ENCODE measurements at regions not wholly inside any gene's neighbourhood (a gene's known extent, or its start where the extent isn't known, plus 50 kb on each side); places are given as distances from the start of the nearest gene placed in this dataset.

GRCh38 chr17:53428913-53429312 is 393.8 kb upstream of the KIF2B start:
- Histone ChIP-seq H3K9me3 (ENCODE audit: control insufficient read depth, insufficient read depth, low read length) (peaks cover 4% of the 10 kb centered on the region; the same call in 1 of the 2 replicates), H3K4me1 (ENCODE audit: control insufficient read depth, insufficient read depth, low read length) (no peaks in the 10 kb centered on the region), H2AK9ac (replicated peaks; ENCODE audit: low read depth, low read length, poor library complexity) (no peak overlapping the region), H3K9ac (ENCODE audit: low read depth, low read length) (no peak overlapping the region), H2BK5ac (ENCODE audit: low read depth, low read length, poor library complexity, severe bottlenecking) (no peak overlapping the region), H3K14ac (replicated peaks; ENCODE audit: low read depth, low read length) (no peak overlapping the region), H4K91ac (ENCODE audit: insufficient read depth, low read depth, low read length) (no peak overlapping the region), H3K4me3 (ENCODE audit: insufficient read depth, low read depth, low read length) (no peak overlapping the region), H3K27ac (ENCODE audit: insufficient read depth, low read length) (no peak overlapping the region), H2BK120ac (ENCODE audit: low read depth, low read length) (no peak overlapping the region), H3K36me3 (ENCODE audit: control insufficient read depth, insufficient read depth, low read length) (no peaks in the 10 kb centered on the region), H3K18ac (ENCODE audit: low read depth, low read length) (no peak overlapping the region), H3K79me1 (ENCODE audit: low read depth in 1 of 2, low read length in 2 of 2) (no peaks in the 10 kb centered on the region), H3K4me2 (ENCODE audit: low read depth, low read length) (no peak overlapping the region), H2AFZ (replicated peaks; ENCODE audit: low read length, poor library complexity) (no peak overlapping the region), H3K9me1 (ENCODE audit: insufficient read depth, low read length) (no peaks in the 10 kb centered on the region), H3K4ac (ENCODE audit: low read depth, low read length) (no peak overlapping the region), H3K56ac (ENCODE audit: extremely low read depth, insufficient read depth, low read length) (no peak overlapping the region), H2BK20ac (ENCODE audit: low read depth, low read length) (no peak overlapping the region), H4K5ac (ENCODE audit: low read depth, low read length) (no peak overlapping the region), H4K20me1 (ENCODE audit: insufficient read depth, low read length) (no peaks in the 10 kb centered on the region), H3K27me3 (ENCODE audit: control insufficient read depth, insufficient read depth, low read length) (no peaks in the 10 kb centered on the region), H4K8ac (ENCODE audit: low read depth in 2 of 2, low read length in 2 of 2) (no peak overlapping the region), H2AK5ac (ENCODE audit: low read depth, low read length) (no peak overlapping the region), H2BK15ac (ENCODE audit: low read depth, low read length) (no peak overlapping the region), H3K23ac (ENCODE audit: low read depth, low read length) (no peak overlapping the region)
- in situ Hi-C loops (cut with MboI; ENCODE audit: low sequenced_read_pairs) = no loop called here
- dilution Hi-C loops (cut with HindIII; ENCODE audit: low sequenced_read_pairs, unreplicated experiment) = no loop called here
- no peak for TF ChIP-seq FOS (IDR thresholded peaks at IDR 0.05; ENCODE audit: low read depth, low read length)
- no peak for TF ChIP-seq BHLHE40 (IDR thresholded peaks at IDR 0.05; ENCODE audit: low read depth, low read length)
- no peak for TF ChIP-seq NFE2L2 (IDR thresholded peaks at IDR 0.05; ENCODE audit: low read depth, low read length)
- DNase-seq (no peak), ATAC-seq (ENCODE audit: low read depth) (no peak)
- no CpG with 5 or more reads among the region's 1 CpG for WGBS, 2 experiments (ENCODE audit: extremely low coverage in 2 of 2, insufficient read length in 1 of 2)
- ChIA-PET POLR2A (ENCODE audit: unreplicated experiment) (no interaction called here), CTCF (no interaction called here)
- no TSS peak for BruUV-seq (replicated peaks)
- intact Hi-C loops (cut with micrococcal nuclease) = no loop called here

Data from IMR-90 (cell line).